SIG-M5 treated with dmso at 0.1 percent for 504 hours (cell line): ENCODE measurements at regions not wholly inside any gene's neighbourhood (a gene's known extent, or its start where the extent isn't known, plus 50 kb on each side); places are given as distances from the start of the nearest gene placed in this dataset.
"Not testable (repeated sequence)": the region's sequence is repeated elsewhere in the genome, so short reads cannot be mapped to it uniquely, and the experiment has no call there.

Experiments used
- DNase-seq: peaks from one replicate; lab custom pipeline; 2025; ENCODE audit not compliant: unreplicated experiment; lab: John Stamatoyannopoulos, UW

- no peak for DNase-seq
Measured at GRCh38 chrX:3443184-3443583, 96.7 kb upstream of the MXRA5 start.

- no peak for DNase-seq
Measured at GRCh38 chrX:3442691-3443090, 96.2 kb upstream of the MXRA5 start.

GRCh38 chrX:3440981-3441380 is 94.5 kb upstream of the MXRA5 start:
- no peak for DNase-seq

- DNase-seq = not testable (repeated sequence)
Measured at GRCh38 chrX:3435916-3436315, 89.5 kb upstream of the MXRA5 start.

- no peak for DNase-seq
Measured at GRCh38 chrX:3435057-3435456, 88.6 kb upstream of the MXRA5 start.

- no peak for DNase-seq
Measured at GRCh38 chrX:3428792-3429191, 82.3 kb upstream of the MXRA5 start.

- no peak for DNase-seq
Measured at GRCh38 chrX:3426552-3426951, 80.1 kb upstream of the MXRA5 start.

- no peak for DNase-seq
Measured at GRCh38 chrX:3425031-3425430, 78.6 kb upstream of the MXRA5 start.

- no peak for DNase-seq
Measured at GRCh38 chrX:3420316-3420715, 73.9 kb upstream of the MXRA5 start.

- DNase-seq = no peak
Measured at GRCh38 chrX:3415011-3415410, 68.6 kb upstream of the MXRA5 start.

GRCh38 chrX:3411626-3412025 is 65.2 kb upstream of the MXRA5 start:
- DNase-seq = not testable (repeated sequence)

- DNase-seq = not testable (repeated sequence)
Measured at GRCh38 chrX:3409936-3410335, 63.5 kb upstream of the MXRA5 start.

- DNase-seq = no peak
Measured at GRCh38 chrX:3407781-3408180, 61.3 kb upstream of the MXRA5 start.

GRCh38 chrX:3407121-3407520 is 60.7 kb upstream of the MXRA5 start:
- no peak for DNase-seq

GRCh38 chrX:3403748-3404147 is 57.3 kb upstream of the MXRA5 start:
- no peak for DNase-seq
